ENCODE measurements at regions not wholly inside any gene's neighbourhood (a gene's known extent, or its start where the extent isn't known, plus 50 kb on each side); places are given as distances from the start of the nearest gene placed in this dataset.
A peak's percentile ranks its signal among the peaks of the same experiment; 100 is the strongest.

DNA sequence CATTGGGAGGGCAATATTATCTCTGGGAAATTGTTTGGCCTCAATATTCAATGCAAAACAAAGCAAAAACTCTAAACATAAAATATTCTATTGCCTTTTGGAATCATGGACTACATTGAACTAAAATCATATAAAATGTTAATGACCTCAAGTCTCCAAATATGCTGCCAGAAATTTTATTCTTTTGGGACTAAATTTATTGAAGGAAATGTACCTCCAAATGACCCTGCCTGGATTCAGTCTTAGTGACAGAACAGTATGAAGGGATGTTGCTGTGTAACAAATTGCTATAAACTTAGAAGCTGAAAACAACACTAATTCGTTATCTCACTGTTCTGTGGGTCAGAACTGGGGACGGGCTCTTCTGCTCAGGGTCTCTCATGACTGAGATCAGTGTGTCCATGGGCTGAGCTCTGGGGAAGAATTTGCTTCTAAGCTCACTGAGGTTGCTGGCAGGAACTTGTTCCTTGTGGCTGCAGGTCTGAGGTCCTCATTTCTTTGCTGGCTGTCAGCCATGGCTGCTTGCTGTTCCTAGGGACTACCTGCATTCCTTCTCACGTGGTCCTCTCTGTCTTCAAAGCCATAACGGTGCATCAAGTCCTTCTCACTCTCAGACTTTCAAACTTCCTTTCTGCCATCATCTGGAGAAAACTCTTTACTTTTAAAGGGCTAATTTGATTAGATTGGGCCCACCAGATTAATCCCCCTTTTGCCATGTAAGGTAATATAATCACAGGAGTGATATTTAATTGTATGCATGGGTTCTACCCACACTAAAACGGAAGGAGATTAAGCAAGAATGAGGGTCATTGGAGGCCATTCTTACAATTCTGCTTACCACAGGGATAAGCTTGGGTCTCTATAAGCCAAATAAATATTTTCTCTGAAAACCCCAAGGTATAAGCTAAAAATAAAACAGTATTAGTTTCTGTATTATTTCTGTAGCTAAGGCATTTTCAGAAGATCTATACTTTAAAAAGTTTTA lies 149.0 kb downstream of the ADCYAP1 start:
- Histone ChIP-seq H3K4me3 (ENCODE audit: low read depth, low read length) (no peak overlapping the region), H3K27me3 (ENCODE audit: insufficient read depth, low read depth, severe bottlenecking) (no peaks in the 10 kb centered on the region), H3K9me3 (ENCODE audit: severe bottlenecking) (peaks cover 3% of the 10 kb centered on the region), H3K27ac (no peak overlapping the region), H3K36me3 (no peaks in the 10 kb centered on the region)
- TF ChIP-seq, protein P1, sequence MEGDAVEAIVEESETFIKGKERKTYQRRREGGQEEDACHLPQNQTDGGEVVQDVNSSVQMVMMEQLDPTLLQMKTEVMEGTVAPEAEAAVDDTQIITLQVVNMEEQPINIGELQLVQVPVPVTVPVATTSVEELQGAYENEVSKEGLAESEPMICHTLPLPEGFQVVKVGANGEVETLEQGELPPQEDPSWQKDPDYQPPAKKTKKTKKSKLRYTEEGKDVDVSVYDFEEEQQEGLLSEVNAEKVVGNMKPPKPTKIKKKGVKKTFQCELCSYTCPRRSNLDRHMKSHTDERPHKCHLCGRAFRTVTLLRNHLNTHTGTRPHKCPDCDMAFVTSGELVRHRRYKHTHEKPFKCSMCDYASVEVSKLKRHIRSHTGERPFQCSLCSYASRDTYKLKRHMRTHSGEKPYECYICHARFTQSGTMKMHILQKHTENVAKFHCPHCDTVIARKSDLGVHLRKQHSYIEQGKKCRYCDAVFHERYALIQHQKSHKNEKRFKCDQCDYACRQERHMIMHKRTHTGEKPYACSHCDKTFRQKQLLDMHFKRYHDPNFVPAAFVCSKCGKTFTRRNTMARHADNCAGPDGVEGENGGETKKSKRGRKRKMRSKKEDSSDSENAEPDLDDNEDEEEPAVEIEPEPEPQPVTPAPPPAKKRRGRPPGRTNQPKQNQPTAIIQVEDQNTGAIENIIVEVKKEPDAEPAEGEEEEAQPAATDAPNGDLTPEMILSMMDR (IDR thresholded peaks at IDR 0.05; ENCODE audit: low read depth, low read length) = no peak
- DNase-seq = no peak

DNA sequence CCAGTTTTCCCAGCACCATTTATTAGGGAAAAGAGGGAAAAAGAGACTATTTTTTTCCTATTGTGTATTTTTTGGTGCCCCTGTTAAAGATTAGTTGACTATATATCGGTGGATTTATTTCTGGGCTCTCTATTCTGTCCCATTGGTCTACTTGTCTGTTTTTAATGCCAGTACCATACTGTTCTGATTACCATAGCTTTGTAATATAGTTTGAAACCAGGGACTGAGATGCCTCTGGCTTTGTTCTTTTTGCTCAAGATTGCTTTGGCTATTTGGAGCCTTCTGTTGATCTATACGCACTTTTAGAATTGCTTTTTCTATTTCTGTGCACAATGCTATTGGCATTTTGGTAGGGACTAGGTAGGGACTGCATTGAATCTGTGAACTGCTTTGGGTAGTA lies 151.7 kb downstream of the ADCYAP1 start:
- TF ChIP-seq, protein P1 (IDR thresholded peaks at IDR 0.05; ENCODE audit: low read depth, low read length) = no peak
- DNase-seq = no peak
- Histone ChIP-seq H3K27ac (no peak overlapping the region), H3K9me3 (ENCODE audit: severe bottlenecking) (peaks cover 3% of the 10 kb centered on the region), H3K4me3 (ENCODE audit: low read depth, low read length) (no peak overlapping the region), H3K27me3 (ENCODE audit: insufficient read depth, low read depth, severe bottlenecking) (no peaks in the 10 kb centered on the region), H3K36me3 (no peaks in the 10 kb centered on the region)

DNA sequence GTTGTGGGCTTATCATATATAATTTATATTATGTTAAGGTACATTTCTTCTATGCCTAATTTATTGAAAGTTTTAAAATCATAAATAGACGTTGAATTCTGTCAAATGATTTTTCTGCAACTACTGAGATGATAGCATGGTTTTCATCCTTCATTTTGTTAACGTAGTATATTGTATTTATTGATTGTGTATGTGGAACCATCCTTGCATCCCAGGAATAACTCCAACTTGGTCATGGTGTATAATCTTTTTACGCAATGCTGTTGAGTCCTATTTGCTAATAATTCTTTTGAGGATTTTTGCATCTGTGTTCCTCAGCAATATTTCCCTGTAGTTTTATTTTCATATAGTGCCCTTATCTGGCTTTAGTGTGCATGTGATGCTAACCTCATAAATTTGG lies 152.7 kb downstream of the ADCYAP1 start:
- Histone ChIP-seq H3K36me3 (no peaks in the 10 kb centered on the region), H3K4me3 (ENCODE audit: low read depth, low read length) (no peak overlapping the region), H3K27ac (no peak overlapping the region), H3K27me3 (ENCODE audit: insufficient read depth, low read depth, severe bottlenecking) (no peaks in the 10 kb centered on the region), H3K9me3 (ENCODE audit: severe bottlenecking) (peaks cover 3% of the 10 kb centered on the region)
- no peak for DNase-seq
- TF ChIP-seq, protein P1 (IDR thresholded peaks at IDR 0.05; ENCODE audit: low read depth, low read length) = no peak

DNA sequence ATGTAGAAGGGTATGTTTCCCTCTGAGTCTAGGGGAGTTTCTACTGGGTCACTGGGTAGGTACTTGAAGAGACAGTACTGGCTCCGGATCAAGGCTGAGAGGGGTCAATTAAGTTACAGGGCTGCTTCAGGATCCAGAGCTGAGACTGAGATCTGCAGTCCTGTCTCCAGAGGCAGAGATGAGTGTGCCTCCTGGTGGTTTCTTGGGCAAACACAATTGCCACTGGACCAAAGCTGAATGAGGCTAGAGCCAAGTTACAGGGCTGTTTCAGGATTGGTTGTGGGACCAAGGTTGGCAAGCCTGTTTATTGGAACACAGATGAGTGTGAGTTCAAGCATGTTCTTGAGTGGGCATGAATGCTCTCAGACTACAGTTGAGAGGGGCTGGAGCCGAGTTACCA lies 157.9 kb downstream of the ADCYAP1 start:
- Histone ChIP-seq H3K9me3 (ENCODE audit: severe bottlenecking) (no peaks in the 10 kb centered on the region), H3K36me3 (no peaks in the 10 kb centered on the region), H3K27ac (no peak overlapping the region), H3K4me3 (ENCODE audit: low read depth, low read length) (no peak overlapping the region), H3K27me3 (ENCODE audit: insufficient read depth, low read depth, severe bottlenecking) (no peaks in the 10 kb centered on the region)
- TF ChIP-seq, protein P1 (IDR thresholded peaks at IDR 0.05; ENCODE audit: low read depth, low read length) = 0 out of 2 replicates have a peak, but pooled peaks have one; percentile 16
- no peak for DNase-seq

DNA sequence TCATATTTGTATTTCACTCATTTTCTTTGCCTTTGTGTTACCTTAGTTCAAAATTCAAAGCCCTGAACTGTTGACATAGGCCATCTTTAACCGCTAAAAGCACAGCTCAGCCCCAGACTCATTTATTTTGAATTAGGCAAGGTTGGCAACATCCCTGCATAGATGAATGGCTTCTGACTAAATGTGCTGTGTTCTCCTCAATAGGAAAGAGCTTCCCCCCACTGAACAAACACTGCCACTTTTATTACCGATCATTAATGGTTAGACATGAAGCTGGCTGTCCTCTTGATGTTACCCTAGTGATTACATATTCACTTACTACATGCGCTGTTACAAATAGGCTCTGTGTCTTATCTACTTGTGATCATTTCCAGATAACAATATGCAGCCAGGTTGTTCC lies 170.7 kb downstream of the ADCYAP1 start:
- Histone ChIP-seq H3K9me3 (ENCODE audit: severe bottlenecking) (no peaks in the 10 kb centered on the region), H3K36me3 (no peaks in the 10 kb centered on the region), H3K4me3 (ENCODE audit: low read depth, low read length) (no peak overlapping the region), H3K27ac (no peak overlapping the region), H3K27me3 (ENCODE audit: insufficient read depth, low read depth, severe bottlenecking) (no peaks in the 10 kb centered on the region)
- no peak for DNase-seq
- TF ChIP-seq, protein P1 (IDR thresholded peaks at IDR 0.05; ENCODE audit: low read depth, low read length) = no peak
